ENCODE measurements at regions not wholly inside any gene's neighbourhood (a gene's known extent, or its start where the extent isn't known, plus 50 kb on each side); places are given as distances from the start of the nearest gene placed in this dataset.

- BruUV-seq (replicated peaks), result no TSS peak
- Mint-ChIP-seq H3K4me3 (ENCODE audit: low read depth, unreplicated experiment) (no peak overlapping the region), H3K27ac (ENCODE audit: unreplicated experiment) (no peak overlapping the region), H3K9me3 (ENCODE audit: low read depth, unreplicated experiment) (peaks cover 2% of the 10 kb centered on the region), H3K27me3 (ENCODE audit: unreplicated experiment) (peaks cover 15% of the 10 kb centered on the region), H3K36me3 (ENCODE audit: insufficient read depth, unreplicated experiment) (no peaks in the 10 kb centered on the region), H3K4me1 (ENCODE audit: low read depth, unreplicated experiment) (no peaks in the 10 kb centered on the region)
- no peak for DNase-seq
- intact Hi-C loops (cut with micrococcal nuclease; ENCODE audit: unreplicated experiment), result no loop called here
- TF ChIP-seq CTCF (IDR thresholded peaks at IDR 0.05; ENCODE audit: unreplicated experiment), result no peak
- CTCF ChIA-PET, result no interaction called here
Measured at GRCh38 chr2:59868981-59869380, 684.5 kb downstream of the BCL11A start.

- H3K36me3 Mint-ChIP-seq (ENCODE audit: insufficient read depth, unreplicated experiment), result no peaks in the 10 kb centered on the region
- H3K27ac Mint-ChIP-seq (ENCODE audit: unreplicated experiment), result no peak overlapping the region
- H3K4me3 Mint-ChIP-seq (ENCODE audit: low read depth, unreplicated experiment), result no peak overlapping the region
- intact Hi-C loops (cut with micrococcal nuclease; ENCODE audit: unreplicated experiment), result no loop called here
- CTCF ChIA-PET, result no interaction called here
- peaks cover 2% of the 10 kb centered on the region for H3K9me3 Mint-ChIP-seq (ENCODE audit: low read depth, unreplicated experiment)
- no peak for TF ChIP-seq CTCF (IDR thresholded peaks at IDR 0.05; ENCODE audit: unreplicated experiment)
- H3K4me1 Mint-ChIP-seq (ENCODE audit: low read depth, unreplicated experiment), result no peaks in the 10 kb centered on the region
- no TSS peak for BruUV-seq (replicated peaks)
- peaks cover 15% of the 10 kb centered on the region for H3K27me3 Mint-ChIP-seq (ENCODE audit: unreplicated experiment)
- DNase-seq, result no peak
Measured at GRCh38 chr2:59866436-59866835, 687.0 kb downstream of the BCL11A start.

- intact Hi-C loops (cut with micrococcal nuclease; ENCODE audit: unreplicated experiment), result no loop called here
Measured at GRCh38 chr2:59858540-59858939, 694.9 kb downstream of the BCL11A start.

GRCh38 chr2:59857109-59857508 lies 696.3 kb downstream of the BCL11A start:
- intact Hi-C loops (cut with micrococcal nuclease; ENCODE audit: unreplicated experiment), result no loop called here
- DNase-seq, result no peak
- H3K4me3 Mint-ChIP-seq (ENCODE audit: low read depth, unreplicated experiment), result no peak overlapping the region
- H3K9me3 Mint-ChIP-seq (ENCODE audit: low read depth, unreplicated experiment), result peaks cover 2% of the 10 kb centered on the region
- H3K27me3 Mint-ChIP-seq (ENCODE audit: unreplicated experiment), result no peaks in the 10 kb centered on the region
- H3K4me1 Mint-ChIP-seq (ENCODE audit: low read depth, unreplicated experiment), result no peaks in the 10 kb centered on the region
- CTCF ChIA-PET, result no interaction called here
- no TSS peak for BruUV-seq (replicated peaks)
- H3K36me3 Mint-ChIP-seq (ENCODE audit: insufficient read depth, unreplicated experiment), result no peaks in the 10 kb centered on the region
- no peak overlapping the region for H3K27ac Mint-ChIP-seq (ENCODE audit: unreplicated experiment)
- TF ChIP-seq CTCF (IDR thresholded peaks at IDR 0.05; ENCODE audit: unreplicated experiment), result no peak

More at GRCh38 chr2:59858540-59858939, 694.9 kb downstream of the BCL11A start:
- CTCF ChIA-PET, result no interaction called here
- Mint-ChIP-seq H3K36me3 (ENCODE audit: insufficient read depth, unreplicated experiment) (no peaks in the 10 kb centered on the region), H3K27ac (ENCODE audit: unreplicated experiment) (no peak overlapping the region), H3K4me1 (ENCODE audit: low read depth, unreplicated experiment) (no peaks in the 10 kb centered on the region), H3K27me3 (ENCODE audit: unreplicated experiment) (no peaks in the 10 kb centered on the region), H3K9me3 (ENCODE audit: low read depth, unreplicated experiment) (peaks cover 2% of the 10 kb centered on the region), H3K4me3 (ENCODE audit: low read depth, unreplicated experiment) (no peak overlapping the region)
- DNase-seq, result no peak
- no peak for TF ChIP-seq CTCF (IDR thresholded peaks at IDR 0.05; ENCODE audit: unreplicated experiment)
- no TSS peak for BruUV-seq (replicated peaks)

GRCh38 chr2:59856391-59856790 lies 697.1 kb downstream of the BCL11A start:
- TF ChIP-seq CTCF (IDR thresholded peaks at IDR 0.05; ENCODE audit: unreplicated experiment), result no peak
- H3K27ac Mint-ChIP-seq (ENCODE audit: unreplicated experiment), result no peak overlapping the region
- CTCF ChIA-PET, result no interaction called here

More at GRCh38 chr2:59856391-59856790, 697.1 kb downstream of the BCL11A start:
- intact Hi-C loops (cut with micrococcal nuclease; ENCODE audit: unreplicated experiment), result no loop called here
- DNase-seq, result no peak
- H3K27me3 Mint-ChIP-seq (ENCODE audit: unreplicated experiment), result no peaks in the 10 kb centered on the region
- peaks cover 2% of the 10 kb centered on the region for H3K9me3 Mint-ChIP-seq (ENCODE audit: low read depth, unreplicated experiment)
- no peaks in the 10 kb centered on the region for H3K4me1 Mint-ChIP-seq (ENCODE audit: low read depth, unreplicated experiment)
- no TSS peak for BruUV-seq (replicated peaks)
- no peak overlapping the region for H3K4me3 Mint-ChIP-seq (ENCODE audit: low read depth, unreplicated experiment)
- no peaks in the 10 kb centered on the region for H3K36me3 Mint-ChIP-seq (ENCODE audit: insufficient read depth, unreplicated experiment)

All from Calu3 (cell line).